GM23338 (cell line): ENCODE measurements at regions not wholly inside any gene's neighbourhood (a gene's known extent, or its start where the extent isn't known, plus 50 kb on each side); places are given as distances from the start of the nearest gene placed in this dataset.

ENCODE experiments used
- ATAC-seq: fragments of 200-7000 bp; cut with Tn5 transposase; 3 replicates; pipeline ENCODE4 v1.9.1; 2020
- DNase-seq: peaks from one replicate; pipeline ENCODE4 v3.0.0-alpha.2; 2015; ENCODE audit warnings: low spot score
- H2AFZ ChIP-seq: fragments of 200-600 bp; sonication (generic); 2 replicates; pipeline ENCODE4 v1.8.0; 2016; ENCODE audit warnings: antibody characterized with exemption, mild to moderate bottlenecking, moderate library complexity
- H3F3A ChIP-seq: fragments of 200-600 bp; sonication (generic); replicated peaks from 2 replicates; pipeline ENCODE4 v1.8.0; 2017; ENCODE audit warnings: antibody characterized with exemption, mixed run types, low read depth
- H3K27ac ChIP-seq: fragments of 200-600 bp; sonication (generic); 2 replicates; pipeline ENCODE4 v1.6.1; 2016; ENCODE audit warnings: low read depth
- H3K27me3 ChIP-seq: fragments of 200-600 bp; sonication (generic); 2 replicates; pipeline ENCODE4 v1.8.0; 2016; ENCODE audit warnings: mild to moderate bottlenecking, mixed run types, moderate library complexity; ENCODE audit not compliant: insufficient read depth
- H3K36me3 ChIP-seq: fragments of 200-600 bp; sonication (generic); 2 replicates; pipeline ENCODE4 v1.8.0; 2016; ENCODE audit warnings: mild to moderate bottlenecking; ENCODE audit not compliant: insufficient read depth
- H3K4me1 ChIP-seq: fragments of 200-600 bp; sonication (generic); 2 replicates; pipeline ENCODE4 v1.8.0; 2016; ENCODE audit warnings: mild to moderate bottlenecking, moderate library complexity; ENCODE audit not compliant: insufficient read depth
- H3K4me2 ChIP-seq: fragments of 200-600 bp; sonication (generic); 2 replicates; pipeline ENCODE4 v1.7.1; 2017; ENCODE audit warnings: mixed run types
- H3K4me3 ChIP-seq: fragments of 200-600 bp; sonication (generic); 2 replicates; pipeline ENCODE4 v1.6.1; 2016; ENCODE audit warnings: mixed run types
- H3K79me2 ChIP-seq: fragments of 200-600 bp; sonication (generic); replicated peaks from 2 replicates; pipeline ENCODE4 v1.8.0; 2017; ENCODE audit warnings: mild to moderate bottlenecking; ENCODE audit not compliant: insufficient read depth
- H3K9me2 ChIP-seq: fragments of 200-600 bp; sonication (generic); 2 replicates; pipeline ENCODE4 v1.8.0; 2017; ENCODE audit not compliant: insufficient read depth
- H4K20me1 ChIP-seq: fragments of 200-600 bp; sonication (generic); replicated peaks from 2 replicates; pipeline ENCODE4 v1.8.0; 2017; ENCODE audit warnings: mild to moderate bottlenecking; ENCODE audit not compliant: insufficient read depth
- H3K27ac Mint-ChIP-seq: 2 replicates; pipeline ENCODE4 v1.8.0; 2020; ENCODE audit warnings: inconsistent platforms, mild to moderate bottlenecking, moderate library complexity, mixed read lengths
- H3K27me3 Mint-ChIP-seq: 3 replicates; pipeline ENCODE4 v1.8.0; 2022; ENCODE audit warnings: low read depth, mild to moderate bottlenecking, moderate library complexity, mixed read lengths, inconsistent platforms; ENCODE audit not compliant: insufficient read depth, poor library complexity
- H3K36me3 Mint-ChIP-seq: 3 replicates; pipeline ENCODE4 v1.8.0; 2021; ENCODE audit warnings: low read depth, mild to moderate bottlenecking, inconsistent platforms, moderate library complexity, mixed read lengths
- H3K4me1 Mint-ChIP-seq: 3 replicates; pipeline ENCODE4 v1.8.0; 2020; ENCODE audit warnings: mild to moderate bottlenecking, inconsistent platforms, mixed read lengths
- H3K4me3 Mint-ChIP-seq: 3 replicates; pipeline ENCODE4 v1.8.0; 2021; ENCODE audit warnings: moderate library complexity, mild to moderate bottlenecking, inconsistent platforms, mixed read lengths
- H3K9me3 Mint-ChIP-seq: 3 replicates; pipeline ENCODE4 v1.8.0; 2020; ENCODE audit warnings: moderate library complexity, mild to moderate bottlenecking, inconsistent platforms, mixed read lengths
- CREB1 ChIP-seq: fragments of 250-450 bp; sonication (Bioruptor Pico); IDR thresholded peaks from 2 replicates; pipeline ENCODE4 v1.5.0; 2020; ENCODE audit warnings: low read depth, mild to moderate bottlenecking, moderate library complexity
- ETS1 ChIP-seq: IDR thresholded peaks from 2 replicates; pipeline ENCODE4 v1.6.1; 2016; ENCODE audit warnings: antibody characterized with exemption
- EZH2 ChIP-seq: fragments of 200-600 bp; sonication (generic); IDR thresholded peaks from one replicate; pipeline ENCODE4 v1.8.0; 2017; ENCODE audit warnings: antibody characterized with exemption, mild to moderate bottlenecking, low read depth; ENCODE audit not compliant: unreplicated experiment
- EZH2phosphoT487 ChIP-seq: fragments of 200-600 bp; sonication (generic); IDR thresholded peaks from one replicate; pipeline ENCODE4 v1.8.1; 2018; ENCODE audit warnings: antibody characterized with exemption; ENCODE audit not compliant: unreplicated experiment
- JUNB ChIP-seq: IDR thresholded peaks from one replicate; pipeline ENCODE4 v1.6.1; 2016; ENCODE audit warnings: antibody characterized with exemption; ENCODE audit not compliant: unreplicated experiment
- NANOG ChIP-seq: IDR thresholded peaks from 2 replicates; pipeline ENCODE4 v1.6.1; 2016; ENCODE audit warnings: antibody characterized with exemption, borderline replicate concordance
- POLR2AphosphoS5 ChIP-seq: IDR thresholded peaks from 2 replicates; pipeline ENCODE4 v1.6.1; 2016; ENCODE audit warnings: antibody characterized with exemption, low read depth
- STAT1 ChIP-seq: IDR thresholded peaks from one replicate; pipeline ENCODE4 v1.6.1; 2016; ENCODE audit warnings: antibody characterized with exemption; ENCODE audit not compliant: unreplicated experiment
- ZNF114 ChIP-seq: fragments of 250-450 bp; sonication (Bioruptor Pico); IDR thresholded peaks from 2 replicates; pipeline ENCODE4 v1.5.0; 2020; ENCODE audit warnings: mild to moderate bottlenecking, moderate library complexity
- ZNF331 ChIP-seq: fragments of 250-450 bp; sonication (Bioruptor Pico); IDR thresholded peaks from 2 replicates; pipeline ENCODE4 v1.5.0; 2020; ENCODE audit warnings: low read depth, mild to moderate bottlenecking, moderate library complexity
- ZNF462 ChIP-seq: fragments of 250-450 bp; sonication (Bioruptor Pico); IDR thresholded peaks from 2 replicates; pipeline ENCODE4 v1.5.0; 2020; ENCODE audit warnings: mild to moderate bottlenecking, moderate library complexity
- TF ChIP-seq, protein P1 (sequence below), 2 experiments: fragments of 200-600 bp in 1 of 2; sonication (generic) in 1 of 2; conservative IDR thresholded peaks; 2 replicates each; pipeline versions ENCODE4 v1.5.1 to v1.6.1; 2016 to 2017; ENCODE audit warnings: antibody characterized with exemption in 2 of 2, low read depth in 2 of 2, mild to moderate bottlenecking in 2 of 2, moderate library complexity in 1 of 2
- TF ChIP-seq, protein P2 (sequence below): IDR thresholded peaks from one replicate; pipeline ENCODE4 v1.6.1; 2018; ENCODE audit warnings: antibody characterized with exemption; ENCODE audit not compliant: unreplicated experiment

DNA sequence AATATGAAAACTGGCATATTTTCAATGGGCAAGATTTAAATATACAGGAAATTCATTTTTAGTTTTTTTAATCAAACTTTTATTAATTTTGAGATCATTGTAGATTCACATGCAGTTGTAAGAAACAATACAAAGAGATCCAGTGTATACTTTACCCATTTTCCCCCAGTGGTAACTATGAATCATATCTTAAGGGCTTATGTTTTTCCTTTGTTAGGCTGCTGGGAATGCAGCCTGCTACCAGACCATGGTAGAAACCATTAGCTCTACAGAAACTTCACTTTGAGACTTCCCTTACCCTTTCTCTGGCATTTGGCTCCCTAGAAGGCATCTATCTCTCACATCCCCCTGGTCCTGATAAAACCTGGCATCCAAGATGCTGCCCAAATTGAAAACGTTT, 147.6 kb upstream of the EOLA2 start:
- H4K20me1 ChIP-seq, result no peaks in the 10 kb centered on the region
- H3K4me1 ChIP-seq, result no peaks in the 10 kb centered on the region
- no peak overlapping the region for H3K4me3 ChIP-seq
- no peak overlapping the region for H3K4me3 Mint-ChIP-seq
- H3K27me3 Mint-ChIP-seq, result peaks cover 2% of the 10 kb centered on the region
- peaks cover 3% of the 10 kb centered on the region; the same call in 2 of the 3 replicates for H3K4me1 Mint-ChIP-seq
- no peak overlapping the region for H3K27ac Mint-ChIP-seq
- no peaks in the 10 kb centered on the region for H3F3A ChIP-seq
- H3K9me2 ChIP-seq, result no peaks in the 10 kb centered on the region
- no peak overlapping the region for H3K4me2 ChIP-seq
- no peak overlapping the region for H3K27ac ChIP-seq
- ATAC-seq (no peak), DNase-seq (no peak)
- no peaks in the 10 kb centered on the region for H3K79me2 ChIP-seq
- TF ChIP-seq STAT1 (no peak), POLR2AphosphoS5 (no peak), ZNF462 (CRISPR knock-in tag) (no peak), EZH2 (no peak), ZNF114 (CRISPR knock-in tag) (no peak), EZH2phosphoT487 (no peak), NANOG (no peak), CREB1 (CRISPR knock-in tag) (no peak), JUNB (no peak), ETS1 (no peak), ZNF331 (no peak)
- TF ChIP-seq, protein P1, sequence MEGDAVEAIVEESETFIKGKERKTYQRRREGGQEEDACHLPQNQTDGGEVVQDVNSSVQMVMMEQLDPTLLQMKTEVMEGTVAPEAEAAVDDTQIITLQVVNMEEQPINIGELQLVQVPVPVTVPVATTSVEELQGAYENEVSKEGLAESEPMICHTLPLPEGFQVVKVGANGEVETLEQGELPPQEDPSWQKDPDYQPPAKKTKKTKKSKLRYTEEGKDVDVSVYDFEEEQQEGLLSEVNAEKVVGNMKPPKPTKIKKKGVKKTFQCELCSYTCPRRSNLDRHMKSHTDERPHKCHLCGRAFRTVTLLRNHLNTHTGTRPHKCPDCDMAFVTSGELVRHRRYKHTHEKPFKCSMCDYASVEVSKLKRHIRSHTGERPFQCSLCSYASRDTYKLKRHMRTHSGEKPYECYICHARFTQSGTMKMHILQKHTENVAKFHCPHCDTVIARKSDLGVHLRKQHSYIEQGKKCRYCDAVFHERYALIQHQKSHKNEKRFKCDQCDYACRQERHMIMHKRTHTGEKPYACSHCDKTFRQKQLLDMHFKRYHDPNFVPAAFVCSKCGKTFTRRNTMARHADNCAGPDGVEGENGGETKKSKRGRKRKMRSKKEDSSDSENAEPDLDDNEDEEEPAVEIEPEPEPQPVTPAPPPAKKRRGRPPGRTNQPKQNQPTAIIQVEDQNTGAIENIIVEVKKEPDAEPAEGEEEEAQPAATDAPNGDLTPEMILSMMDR (conservative IDR thresholded peaks at IDR 0.05; ENCODE audit: low read depth in 2 of 2), result no peak
- TF ChIP-seq, protein P2, sequence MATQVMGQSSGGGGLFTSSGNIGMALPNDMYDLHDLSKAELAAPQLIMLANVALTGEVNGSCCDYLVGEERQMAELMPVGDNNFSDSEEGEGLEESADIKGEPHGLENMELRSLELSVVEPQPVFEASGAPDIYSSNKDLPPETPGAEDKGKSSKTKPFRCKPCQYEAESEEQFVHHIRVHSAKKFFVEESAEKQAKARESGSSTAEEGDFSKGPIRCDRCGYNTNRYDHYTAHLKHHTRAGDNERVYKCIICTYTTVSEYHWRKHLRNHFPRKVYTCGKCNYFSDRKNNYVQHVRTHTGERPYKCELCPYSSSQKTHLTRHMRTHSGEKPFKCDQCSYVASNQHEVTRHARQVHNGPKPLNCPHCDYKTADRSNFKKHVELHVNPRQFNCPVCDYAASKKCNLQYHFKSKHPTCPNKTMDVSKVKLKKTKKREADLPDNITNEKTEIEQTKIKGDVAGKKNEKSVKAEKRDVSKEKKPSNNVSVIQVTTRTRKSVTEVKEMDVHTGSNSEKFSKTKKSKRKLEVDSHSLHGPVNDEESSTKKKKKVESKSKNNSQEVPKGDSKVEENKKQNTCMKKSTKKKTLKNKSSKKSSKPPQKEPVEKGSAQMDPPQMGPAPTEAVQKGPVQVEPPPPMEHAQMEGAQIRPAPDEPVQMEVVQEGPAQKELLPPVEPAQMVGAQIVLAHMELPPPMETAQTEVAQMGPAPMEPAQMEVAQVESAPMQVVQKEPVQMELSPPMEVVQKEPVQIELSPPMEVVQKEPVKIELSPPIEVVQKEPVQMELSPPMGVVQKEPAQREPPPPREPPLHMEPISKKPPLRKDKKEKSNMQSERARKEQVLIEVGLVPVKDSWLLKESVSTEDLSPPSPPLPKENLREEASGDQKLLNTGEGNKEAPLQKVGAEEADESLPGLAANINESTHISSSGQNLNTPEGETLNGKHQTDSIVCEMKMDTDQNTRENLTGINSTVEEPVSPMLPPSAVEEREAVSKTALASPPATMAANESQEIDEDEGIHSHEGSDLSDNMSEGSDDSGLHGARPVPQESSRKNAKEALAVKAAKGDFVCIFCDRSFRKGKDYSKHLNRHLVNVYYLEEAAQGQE, result no peak
- H2AFZ ChIP-seq, result no peak overlapping the region
- no peaks in the 10 kb centered on the region for H3K36me3 Mint-ChIP-seq
- H3K36me3 ChIP-seq, result no peaks in the 10 kb centered on the region
- no peaks in the 10 kb centered on the region for H3K9me3 Mint-ChIP-seq
- no peaks in the 10 kb centered on the region for H3K27me3 ChIP-seq
